GM21576 (cell line): ENCODE measurements at regions not wholly inside any gene's neighbourhood (a gene's known extent, or its start where the extent isn't known, plus 50 kb on each side); places are given as distances from the start of the nearest gene placed in this dataset.
"Not testable (repeated sequence)": the region's sequence is repeated elsewhere in the genome, so short reads cannot be mapped to it uniquely, and the experiment has no call there.

Source experiments
- ATAC-seq: cut with Tn5 transposase; IDR thresholded peaks from one replicate; pipeline ENCODE4 v1.9.1; 2021; ENCODE audit warnings: mild to moderate bottlenecking, moderate library complexity; ENCODE audit not compliant: unreplicated experiment

DNA sequence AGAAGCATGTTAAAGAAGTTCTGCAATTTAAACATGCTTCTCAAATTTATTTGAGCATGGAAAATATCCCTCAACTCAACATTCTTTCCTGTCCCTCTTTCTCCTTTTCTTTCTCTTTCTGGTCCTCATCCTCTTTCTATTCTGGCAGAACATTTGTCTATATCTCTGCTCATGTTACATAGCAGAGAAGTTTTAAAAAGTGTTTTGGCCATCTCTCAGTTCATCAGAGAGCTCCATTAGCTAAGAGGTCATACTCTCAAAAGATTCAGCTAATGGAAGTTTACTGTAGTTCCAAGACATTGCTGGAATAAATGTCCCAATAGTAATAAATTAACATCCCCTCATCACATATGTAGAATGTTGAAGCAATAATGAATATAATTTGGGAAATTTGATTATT lies 53.5 kb downstream of the XCL2 start:
- ATAC-seq: no peak

DNA sequence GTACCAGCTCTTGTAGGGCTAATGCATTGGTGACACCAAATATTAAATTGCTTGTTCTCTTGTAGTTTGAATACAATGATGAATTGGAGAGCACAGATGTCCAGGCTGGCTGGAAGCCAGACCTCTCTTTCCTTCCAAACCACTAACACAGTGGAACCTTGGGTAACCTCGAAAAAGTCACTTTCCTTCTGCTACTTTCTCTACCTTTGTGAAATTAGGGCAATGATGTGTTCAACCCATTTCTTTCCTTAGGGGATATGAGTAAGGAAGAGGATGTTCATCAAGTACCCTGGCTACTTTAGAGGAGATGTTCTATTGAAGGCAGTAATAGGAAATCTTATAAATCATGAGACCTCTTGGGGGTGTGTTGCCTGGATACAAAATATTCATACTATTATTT lies 55.7 kb downstream of the XCL2 start:
- no peak for ATAC-seq

DNA sequence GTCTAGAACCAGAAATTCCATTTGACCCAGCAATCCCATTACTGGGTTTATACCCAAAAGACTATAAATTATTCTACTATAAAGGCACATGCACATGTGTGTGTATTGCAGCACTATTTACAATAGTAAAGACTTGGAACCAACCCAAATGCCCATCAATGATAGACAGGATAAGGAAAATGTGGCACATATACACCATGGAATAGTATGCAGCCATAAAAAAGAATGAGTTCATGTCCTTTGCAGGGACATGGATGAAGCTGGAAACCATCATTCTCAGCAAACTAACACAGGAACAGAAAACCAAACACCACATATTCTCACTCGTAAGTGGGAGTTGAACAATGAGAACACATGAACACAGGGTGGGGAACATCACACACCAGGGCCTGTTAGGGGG lies 57.0 kb downstream of the XCL2 start:
- ATAC-seq: not testable (repeated sequence)

DNA sequence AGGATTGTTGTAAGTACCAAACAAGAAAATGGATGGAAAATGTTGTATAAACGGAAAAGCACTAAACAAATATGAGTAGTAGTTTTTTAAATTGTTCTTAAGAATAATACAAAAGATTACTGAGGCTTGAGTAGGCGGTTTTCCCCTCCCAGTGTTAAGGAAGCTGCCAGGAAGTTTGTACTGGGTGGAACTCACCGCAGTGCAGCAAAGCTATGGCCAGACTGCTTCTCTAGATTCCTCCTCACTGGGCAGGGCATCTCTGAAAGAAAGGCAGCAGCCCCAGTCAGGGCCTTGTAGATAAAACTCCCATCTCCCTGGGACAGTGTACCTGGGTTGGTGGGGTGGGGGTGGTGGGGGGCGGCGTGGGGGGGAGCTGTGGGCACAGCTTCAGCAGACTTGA lies 58.7 kb downstream of the XCL2 start:
- no peak for ATAC-seq

DNA sequence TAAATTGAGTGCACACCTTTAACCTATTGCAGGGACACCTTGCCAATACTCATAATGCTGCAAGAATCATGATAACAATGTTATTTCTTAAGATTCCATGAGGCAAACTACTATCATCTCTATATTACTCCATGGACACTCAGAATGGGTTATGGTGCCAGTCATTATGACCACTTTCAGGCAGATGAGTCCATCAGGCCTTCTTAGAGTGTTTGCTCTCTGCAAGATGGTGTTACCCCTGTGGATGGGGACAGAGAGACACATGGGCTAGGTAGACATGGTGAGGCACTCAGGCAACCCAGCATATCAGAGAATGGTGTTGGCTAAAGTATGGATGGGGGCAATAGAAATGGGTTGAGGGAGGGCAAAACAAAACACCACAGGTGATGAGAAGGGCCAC lies 59.7 kb downstream of the XCL2 start:
- ATAC-seq: no peak

DNA sequence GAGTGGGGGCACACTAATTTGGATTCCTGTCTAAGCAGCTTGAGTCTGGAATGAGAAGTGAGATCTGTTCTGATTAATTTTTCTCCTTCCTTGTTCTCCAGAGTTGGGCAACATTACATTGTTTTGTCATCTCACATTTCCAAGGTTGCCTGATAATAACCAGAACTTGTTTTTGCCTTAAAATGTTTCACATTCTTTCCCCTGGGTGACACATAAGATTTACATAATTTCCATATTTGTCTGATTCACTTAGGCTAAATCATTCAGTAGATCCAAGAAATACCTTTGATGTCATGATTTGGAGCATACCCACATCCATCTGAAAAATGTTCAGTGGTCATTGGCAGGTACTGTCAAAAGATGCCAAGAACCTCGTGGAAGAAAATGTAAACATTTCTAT lies 60.3 kb downstream of the XCL2 start:
- no peak for ATAC-seq

DNA sequence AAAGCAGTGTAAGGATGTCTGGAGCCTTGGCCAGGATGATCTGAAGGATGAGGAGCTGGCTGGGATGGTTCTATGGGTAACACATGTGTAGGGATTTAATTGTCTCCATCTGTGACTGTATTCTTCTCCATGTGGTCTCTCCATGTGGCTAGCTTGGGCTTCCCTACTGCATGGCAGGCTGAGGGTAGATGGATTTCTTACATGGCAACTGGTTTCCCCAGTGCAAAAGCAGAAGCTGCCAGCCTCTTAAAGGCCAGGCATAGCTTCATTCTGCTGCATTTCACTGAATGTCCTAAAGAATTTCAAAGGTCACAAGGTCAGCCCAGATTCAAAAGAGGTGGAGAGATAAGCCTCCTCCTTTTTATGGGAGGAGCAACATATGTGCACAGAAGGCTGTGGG lies 61.7 kb downstream of the XCL2 start:
- ATAC-seq: no peak

DNA sequence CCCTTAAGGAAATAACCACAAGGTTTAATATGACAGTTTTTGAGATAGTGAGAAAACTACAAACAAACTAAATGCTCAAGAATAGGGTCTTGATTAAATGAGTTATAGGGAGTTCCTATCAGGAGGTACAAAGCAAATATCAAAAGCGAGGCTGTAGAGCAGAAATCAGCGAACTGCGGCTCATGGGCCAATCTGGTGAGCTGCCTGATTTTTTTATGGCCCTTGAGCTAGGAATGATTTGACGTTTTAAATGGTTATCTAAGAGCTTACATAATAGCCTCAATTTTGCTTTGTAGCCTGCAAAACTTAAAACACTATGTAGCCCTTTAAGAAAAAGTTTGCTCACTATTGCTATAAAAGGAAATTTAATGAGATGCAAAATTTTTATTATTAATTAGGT lies 62.2 kb downstream of the XCL2 start:
- ATAC-seq: no peak

DNA sequence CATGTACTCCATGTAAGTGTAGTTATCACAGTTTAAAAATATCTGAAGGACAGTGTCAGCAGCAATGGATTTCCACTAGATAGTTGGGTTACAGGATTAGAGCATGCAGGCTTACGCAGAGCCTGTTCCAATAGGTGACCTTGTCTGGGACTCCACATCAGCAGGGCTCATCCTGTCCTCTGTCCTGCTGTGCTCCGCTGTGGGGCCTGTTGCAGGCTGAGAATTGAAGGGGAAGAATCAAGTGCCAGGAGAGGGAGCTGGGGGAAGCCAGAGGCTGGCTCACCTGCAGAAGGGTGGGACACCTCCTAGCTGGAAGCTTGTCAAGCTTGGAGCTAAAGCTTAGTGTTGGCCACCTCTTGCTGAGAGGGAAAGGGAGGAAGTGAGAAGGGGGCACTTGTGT lies 62.8 kb downstream of the XCL2 start:
- no peak for ATAC-seq

DNA sequence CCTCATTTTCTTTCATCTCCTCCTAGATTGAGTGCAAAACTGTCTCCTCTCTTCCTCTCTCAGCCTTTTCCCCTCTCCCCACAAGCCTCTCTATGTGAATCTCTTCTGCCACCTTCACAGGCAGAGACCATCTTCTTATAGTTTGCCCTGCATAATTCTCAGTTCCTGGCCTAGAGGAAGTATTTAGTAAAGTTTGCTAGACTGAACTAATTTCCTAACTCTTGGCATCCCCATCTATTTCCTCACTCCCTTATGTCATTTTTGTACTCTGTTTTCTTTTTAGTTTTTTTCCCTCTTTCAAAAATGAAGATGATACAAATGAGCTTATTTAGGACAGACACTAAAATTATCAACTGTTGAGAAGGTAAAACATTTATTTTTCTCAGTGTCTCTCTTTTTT lies 66.0 kb downstream of the XCL2 start:
- no peak for ATAC-seq

DNA sequence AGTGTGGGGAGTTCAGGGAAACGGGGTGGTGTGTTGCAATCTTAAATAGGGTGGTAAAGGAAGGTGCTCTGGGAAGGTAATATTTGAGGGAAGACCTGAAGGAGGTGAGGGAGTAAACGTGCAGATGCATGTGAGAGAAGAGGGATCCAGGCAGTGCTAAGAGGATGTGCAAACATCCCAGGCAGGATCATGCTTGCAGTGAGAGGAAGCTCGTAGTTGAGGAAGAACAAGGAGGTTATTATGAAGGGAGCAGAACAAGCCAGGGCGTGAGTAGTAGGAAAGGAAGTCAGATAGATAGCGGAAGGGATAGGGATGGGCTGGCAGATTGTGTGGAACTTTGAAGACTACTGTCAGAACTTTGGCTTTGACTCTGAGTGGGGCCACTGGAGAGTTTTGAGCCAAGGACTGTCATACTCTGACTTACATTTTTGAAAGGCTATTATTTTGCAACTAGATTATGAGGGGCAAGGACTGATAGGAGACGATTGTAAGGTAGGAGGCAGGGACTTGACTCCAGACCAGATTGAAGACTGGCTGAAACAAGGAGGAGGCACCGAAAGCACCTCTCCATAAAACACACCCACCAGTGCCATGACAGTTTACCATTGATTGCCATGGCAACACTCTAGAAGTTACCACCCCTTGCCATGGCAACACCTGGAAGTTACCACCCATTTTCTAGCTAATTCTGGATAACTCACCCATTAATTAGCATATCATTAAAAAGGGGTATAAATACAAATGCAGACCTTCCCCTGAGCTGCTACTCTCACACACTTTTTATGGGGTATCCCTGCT lies 67.0 kb downstream of the XCL2 start:
- no peak for ATAC-seq

DNA sequence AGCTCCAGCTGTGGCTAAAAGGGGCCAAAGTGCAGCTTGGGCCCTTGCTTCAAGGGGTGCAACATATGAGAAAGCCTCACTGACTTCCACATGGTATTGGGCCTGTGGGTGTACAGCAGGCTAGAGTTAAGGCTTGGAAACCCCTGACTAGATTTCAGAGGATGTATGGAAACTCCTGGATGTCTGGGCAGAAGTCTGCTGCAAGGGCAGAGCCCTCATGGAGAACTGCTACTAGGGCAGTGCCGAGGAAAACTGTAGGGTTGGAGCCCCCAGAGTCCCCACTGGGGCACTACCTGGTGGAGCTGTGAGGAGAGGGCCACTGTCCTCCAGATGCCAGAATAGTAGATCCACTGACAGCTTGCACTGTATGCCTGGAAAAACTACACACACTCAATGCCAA lies 69.5 kb downstream of the XCL2 start:
- no peak for ATAC-seq

DNA sequence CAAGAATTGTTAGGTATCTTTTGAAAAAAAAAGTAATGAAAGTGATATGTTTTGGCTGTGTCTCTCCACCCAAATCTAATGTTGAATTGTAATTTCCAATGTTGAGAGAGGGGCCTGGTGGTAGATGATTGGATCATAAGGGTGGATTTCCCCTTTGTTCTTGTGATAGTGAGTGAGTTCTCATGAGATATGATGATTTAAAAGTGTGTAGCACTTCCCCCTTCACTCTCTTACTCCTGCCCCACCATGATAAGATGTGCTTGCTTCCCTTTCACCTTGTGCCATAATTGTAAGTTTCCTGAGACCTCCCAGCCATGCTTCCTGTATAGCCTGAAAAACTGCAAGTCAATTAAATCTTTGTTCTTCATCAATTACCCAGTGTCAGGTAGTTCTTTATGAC lies 70.7 kb downstream of the XCL2 start:
- ATAC-seq: no peak

DNA sequence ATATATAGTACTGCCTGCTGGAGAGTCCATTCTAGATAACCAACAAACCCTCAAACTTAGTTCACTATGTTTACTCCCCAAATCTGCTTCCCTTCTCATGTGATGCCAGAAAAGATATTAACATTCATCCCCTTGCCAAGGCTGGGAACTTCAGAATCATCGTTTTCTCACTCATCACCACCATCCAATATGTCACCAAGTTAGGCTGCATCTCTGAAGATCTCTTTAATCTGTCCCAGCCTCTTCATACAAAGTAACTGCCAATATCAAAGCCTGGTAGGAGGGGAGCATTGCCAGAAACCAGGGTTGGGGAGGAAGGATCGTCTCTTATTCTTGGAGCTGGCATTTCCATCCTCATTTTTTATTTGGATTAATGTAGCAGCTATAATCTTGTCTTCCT lies 71.6 kb downstream of the XCL2 start:
- no peak for ATAC-seq

DNA sequence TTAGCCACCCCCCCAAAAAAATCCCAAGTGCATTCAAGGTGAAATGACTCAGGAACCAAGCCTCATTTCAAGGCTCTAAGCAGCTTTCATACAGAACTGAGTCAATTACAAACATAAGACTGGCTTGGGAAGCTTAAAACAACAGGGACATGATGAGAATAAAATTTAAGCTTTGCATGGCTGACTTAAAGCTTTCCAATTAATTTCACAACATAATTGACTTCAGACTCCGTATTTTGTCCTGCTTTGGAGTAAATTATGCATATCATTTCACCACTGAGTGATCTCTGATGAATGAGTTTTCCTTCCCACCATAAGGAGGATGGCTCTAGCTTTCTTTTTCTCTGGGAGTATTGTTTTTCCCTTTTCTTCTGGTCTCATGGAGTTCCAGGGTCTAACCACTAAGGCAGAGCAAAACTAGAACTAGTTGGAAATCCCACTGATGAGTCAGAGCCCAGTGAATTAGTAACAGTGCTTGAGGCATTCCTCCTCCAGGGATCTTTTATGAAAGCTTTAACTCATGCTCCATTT lies 72.8 kb downstream of the XCL2 start:
- no peak for ATAC-seq

DNA sequence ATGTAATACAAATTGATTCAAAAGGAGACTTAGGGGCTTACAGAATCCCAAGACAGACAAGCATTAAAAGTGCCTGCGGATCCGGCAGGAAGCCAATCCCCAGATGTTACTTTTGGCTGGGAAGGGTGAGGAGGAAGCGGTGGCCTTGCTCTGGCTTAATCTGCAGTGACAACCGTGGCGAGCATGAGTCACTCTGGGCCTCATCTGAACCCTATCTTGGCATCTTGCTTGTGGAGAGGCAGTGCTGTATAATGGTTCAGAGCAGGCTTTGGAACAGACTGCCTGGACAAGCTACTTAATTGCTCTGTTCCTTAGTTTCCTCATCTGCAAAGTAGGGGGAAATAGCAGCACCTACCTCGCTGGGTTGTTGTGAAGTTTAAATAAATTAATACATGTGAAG lies 74.1 kb downstream of the XCL2 start:
- ATAC-seq: no peak

DNA sequence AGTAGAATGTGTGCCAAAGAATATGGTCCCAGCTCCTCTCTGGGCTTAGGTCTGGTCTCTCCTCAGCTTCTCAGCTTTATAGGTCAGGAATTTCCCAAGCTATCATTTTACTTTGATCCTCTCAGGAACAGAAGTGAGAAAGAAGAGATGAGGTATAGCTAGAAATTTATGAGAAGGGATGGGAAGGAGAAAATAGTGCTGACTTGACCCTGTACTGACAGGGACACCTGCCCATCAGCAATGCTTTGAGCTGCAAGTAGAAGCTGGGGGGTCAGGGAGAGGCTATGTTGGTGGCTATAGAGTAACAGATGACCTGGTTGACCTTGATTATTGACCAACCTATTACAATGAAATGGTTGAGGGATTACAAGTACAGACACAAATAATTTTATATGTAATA lies 75.0 kb downstream of the XCL2 start:
- ATAC-seq: no peak

DNA sequence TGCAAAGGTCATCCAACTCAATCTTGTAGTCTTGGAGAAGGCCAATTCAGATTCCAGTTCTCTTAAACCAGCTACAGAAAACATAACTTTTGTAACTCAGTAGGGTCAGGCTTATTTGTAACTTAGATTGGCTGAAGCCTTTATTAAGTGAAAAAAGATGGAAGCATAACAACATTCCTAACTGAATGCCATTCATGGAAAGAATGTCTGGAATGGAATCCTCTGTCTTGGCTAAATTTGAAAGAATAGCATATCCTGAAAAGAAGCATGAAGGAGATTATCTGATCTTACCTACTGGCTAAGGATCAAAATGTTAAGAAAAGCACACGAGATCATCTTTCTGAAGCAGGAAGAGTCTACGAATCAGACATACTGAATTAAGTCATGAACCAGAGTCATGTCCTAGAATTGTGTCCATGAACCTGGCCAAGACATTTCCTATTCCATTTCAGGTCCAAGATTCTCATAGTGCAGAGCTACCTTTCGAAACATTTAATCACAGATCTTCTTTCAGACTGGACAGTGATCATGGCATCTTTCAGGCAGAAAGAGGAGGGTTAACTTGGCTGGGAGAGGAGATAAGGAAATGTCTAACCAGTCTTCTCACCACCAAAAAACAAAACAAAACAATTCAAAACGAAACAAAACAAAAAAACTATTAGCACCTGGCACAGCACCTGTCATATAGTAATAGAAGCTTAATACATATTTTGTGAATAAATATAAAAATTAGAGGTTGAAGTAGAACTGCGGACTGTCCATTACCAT lies 75.6 kb downstream of the XCL2 start:
- ATAC-seq: no peak

DNA sequence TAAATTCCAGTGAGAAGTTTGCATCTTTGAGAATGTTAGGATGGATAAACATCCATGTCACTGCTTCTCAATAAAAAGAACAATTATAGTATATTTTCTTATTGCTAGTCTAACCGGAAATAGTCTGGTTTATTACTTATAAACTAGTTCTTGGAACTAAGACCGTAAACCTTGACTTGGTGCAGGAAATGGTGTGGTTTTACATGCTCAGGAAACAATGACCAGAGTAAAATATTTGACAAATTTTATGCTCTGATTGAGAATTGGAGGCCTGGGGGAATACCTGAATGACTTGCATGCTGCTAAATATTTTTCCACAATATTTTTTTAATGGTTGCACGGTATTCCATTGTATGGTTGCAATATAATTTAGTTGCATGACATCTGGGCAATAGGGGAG lies 76.3 kb downstream of the XCL2 start:
- ATAC-seq: no peak

DNA sequence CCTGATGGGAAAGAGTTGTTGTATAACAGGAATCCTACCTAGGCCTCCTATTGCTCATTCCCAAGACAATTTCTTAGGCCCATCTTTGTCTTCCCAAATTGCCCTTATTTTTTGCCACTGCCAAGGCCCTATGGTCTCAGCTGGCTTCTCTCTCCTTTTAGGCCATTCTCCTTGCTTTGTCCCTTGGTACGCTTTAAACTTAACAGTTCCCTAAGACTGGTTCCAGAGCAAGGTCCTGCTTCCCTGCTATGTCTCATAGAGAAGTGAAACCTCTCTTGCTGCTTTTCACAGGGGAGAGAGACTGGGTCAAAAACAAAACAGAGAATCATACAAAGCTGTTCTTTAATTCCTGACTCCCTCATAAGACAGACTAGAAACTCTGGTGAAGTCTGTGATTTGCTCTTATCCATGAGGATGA lies 77.1 kb downstream of the XCL2 start:
- peak; percentile 67 for ATAC-seq

DNA sequence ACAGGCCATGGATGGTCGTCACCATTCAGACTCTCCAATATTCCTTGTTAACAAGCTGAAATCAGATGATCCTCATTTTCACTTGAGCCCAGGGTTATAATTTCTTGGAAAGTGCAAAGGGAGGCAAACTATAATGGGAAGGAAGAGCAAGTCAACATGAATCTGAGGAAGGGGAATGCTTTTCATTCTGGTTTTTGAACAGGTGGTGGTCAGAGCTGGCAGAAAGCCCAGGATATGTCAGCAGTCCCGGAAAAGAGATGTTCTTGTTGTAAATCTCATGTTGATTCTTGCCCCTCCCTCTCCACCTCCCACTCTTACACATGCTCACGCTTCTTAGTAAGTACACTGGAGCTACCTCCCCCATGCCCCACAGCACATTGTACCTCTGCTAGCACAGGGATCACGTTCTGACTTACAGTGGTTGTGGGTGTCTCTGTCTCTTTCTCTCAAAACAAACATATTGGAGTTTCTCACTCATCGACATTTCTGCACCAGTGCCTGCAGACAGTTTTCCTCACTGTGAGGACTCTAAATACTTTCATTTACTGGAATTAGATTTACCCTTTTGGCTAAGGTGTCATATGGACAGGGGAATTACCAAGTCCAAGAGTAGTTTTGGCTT lies 77.6 kb downstream of the XCL2 start:
- peak; percentile 57 for ATAC-seq

DNA sequence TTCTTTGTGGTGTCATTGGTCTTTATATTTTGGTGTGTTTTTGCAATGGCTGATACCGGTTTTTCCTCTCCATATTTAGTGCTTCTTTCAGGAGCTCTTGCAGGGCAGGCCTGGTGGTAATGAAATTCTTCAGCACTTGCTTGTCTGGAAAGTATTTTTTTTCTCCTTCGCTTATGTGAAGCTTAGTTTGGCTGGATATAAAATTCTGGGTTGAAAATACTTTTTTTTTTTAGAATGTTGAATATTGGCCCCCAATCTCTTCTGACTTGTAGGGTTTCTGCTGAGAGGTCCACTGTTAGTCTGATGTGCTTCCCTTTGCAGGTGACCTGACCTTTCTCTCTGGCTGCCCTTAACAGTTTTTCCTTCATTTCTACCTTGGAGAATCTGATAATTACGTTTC lies 82.7 kb downstream of the XCL2 start:
- not testable (repeated sequence) for ATAC-seq
